NCI-H1436 treated with DMSO at 0.1 percent for 48 hours (cell line): ENCODE measurements at regions not wholly inside any gene's neighbourhood (a gene's known extent, or its start where the extent isn't known, plus 50 kb on each side); places are given as distances from the start of the nearest gene placed in this dataset.

Source experiments
- DNase-seq: peaks from one replicate; lab custom pipeline; 2025; lab: John Stamatoyannopoulos, UW

- DNase-seq, result no peak
These were observed 66.4 kb upstream of the GALNT2 start for GRCh38 chr1:230000493-230001184.

- DNase-seq, result no peak
These were observed 64.8 kb upstream of the GALNT2 start for GRCh38 chr1:230002164-230002803.

GRCh38 chr1:230003409-230003808 is 63.6 kb upstream of the GALNT2 start:
- no peak for DNase-seq

DNA sequence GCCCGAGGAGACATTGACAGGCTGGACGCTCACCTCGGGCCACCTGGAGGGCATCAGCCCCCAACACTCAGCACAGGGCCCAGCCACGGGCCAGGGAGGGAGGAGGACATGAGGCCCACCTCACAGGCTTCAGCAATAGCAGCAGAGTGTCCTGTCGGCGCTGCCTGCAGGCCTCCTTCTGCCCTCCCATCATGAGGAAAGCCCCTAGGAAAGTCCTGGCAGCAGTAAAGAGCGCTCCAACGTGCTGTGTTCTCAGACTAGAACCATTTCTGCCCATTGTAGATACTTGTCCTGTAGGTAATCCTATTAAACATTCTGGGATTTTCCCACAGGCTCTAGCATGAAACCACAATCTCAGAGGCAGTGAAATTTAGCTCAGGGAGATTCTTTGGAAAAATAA is 62.0 kb upstream of the GALNT2 start:
- no peak for DNase-seq

- no peak for DNase-seq
These were observed 58.3 kb upstream of the GALNT2 start for GRCh38 chr1:230008721-230009120.

DNA sequence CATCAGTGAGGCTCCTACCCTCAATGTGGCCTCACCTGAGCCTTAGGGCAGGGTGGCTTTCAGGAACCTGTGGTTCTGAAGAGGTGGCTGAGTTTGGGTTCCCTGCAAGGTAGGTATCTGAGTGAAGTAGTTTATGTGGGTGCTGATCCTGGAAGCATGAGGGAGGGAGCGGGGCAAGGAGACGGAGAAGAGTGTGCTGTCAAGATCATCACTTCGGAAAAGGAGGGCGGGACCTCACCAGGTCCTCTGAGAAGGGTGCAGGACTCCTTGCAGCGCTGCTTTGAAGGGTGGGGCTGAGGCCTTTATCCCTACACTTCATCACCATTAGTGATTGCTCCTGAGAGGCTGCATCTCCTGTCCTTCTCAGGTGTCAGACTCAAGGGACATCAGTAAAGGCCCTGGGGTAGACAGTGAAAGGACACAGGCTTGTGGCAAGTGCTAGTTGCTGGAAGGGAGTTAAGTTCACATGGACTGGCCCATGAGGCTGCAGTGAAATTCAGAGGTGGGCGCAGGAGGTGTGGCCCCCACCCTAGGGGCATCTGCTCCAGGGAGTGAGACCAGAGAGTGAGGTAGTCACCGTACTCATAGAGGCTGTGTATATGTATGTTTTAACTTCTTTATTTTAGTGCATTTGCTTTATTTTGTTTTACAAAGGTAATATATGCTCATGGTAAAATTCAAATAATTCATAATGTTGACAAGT is 57.3 kb upstream of the GALNT2 start:
- no peak for DNase-seq

DNA sequence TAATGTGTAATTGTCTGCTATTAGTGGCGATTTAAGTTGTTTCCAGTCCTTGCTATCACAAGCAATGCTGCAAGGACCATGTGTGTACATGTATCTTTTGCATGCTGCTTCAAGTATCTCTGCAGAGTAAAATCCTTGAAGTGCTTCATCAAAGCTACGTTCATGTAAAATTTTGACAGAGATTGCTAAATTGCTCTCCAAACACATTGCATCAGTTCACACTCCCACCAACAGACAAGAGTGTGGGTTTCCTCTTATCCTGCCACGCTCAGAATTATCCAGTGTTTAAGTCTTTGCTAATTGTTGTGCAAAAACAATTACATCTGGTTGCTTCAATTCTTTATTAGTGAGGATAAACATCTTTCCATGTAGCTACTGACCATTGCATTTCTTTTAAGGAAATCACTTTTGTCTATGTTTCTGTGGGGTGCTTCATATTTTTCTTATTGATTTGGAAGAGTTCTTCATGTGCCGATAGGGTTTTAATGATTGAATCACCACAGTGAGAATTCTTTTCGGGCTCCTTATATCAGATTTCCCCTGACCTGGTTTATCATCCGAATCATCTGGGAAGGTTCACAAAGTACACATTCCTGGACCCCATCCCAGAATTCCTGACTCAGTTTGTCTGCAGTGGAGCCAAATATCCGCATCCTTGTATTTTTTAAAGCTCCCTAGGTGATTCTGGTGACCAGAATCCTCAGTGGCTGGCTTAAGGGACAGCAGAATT is 56.3 kb upstream of the GALNT2 start:
- DNase-seq, result no peak

GRCh38 chr1:230011333-230012092 is 55.5 kb upstream of the GALNT2 start:
- no peak for DNase-seq

GRCh38 chr1:230012093-230012393 is 55.0 kb upstream of the GALNT2 start:
- no peak for DNase-seq

DNA sequence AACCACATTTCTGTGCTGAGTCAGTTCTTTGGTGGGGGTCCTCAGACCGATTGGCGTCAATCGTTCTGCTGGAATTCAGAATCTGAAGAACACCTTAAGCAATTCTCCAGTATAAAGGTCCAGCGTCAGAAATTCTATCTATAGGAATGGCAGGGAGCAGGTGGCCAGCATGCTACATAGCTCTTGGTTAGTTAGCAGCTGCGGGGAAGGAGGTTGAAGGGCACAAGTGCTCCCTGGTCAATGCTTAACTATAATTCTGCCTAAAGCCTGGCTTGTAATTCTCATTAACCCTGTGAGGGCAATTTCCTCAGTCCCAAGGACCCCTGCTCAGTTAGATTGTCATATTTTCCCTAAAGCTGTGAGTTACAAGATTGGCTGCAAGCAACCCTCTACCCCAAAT is 54.3 kb upstream of the GALNT2 start:
- DNase-seq, result no peak

DNA sequence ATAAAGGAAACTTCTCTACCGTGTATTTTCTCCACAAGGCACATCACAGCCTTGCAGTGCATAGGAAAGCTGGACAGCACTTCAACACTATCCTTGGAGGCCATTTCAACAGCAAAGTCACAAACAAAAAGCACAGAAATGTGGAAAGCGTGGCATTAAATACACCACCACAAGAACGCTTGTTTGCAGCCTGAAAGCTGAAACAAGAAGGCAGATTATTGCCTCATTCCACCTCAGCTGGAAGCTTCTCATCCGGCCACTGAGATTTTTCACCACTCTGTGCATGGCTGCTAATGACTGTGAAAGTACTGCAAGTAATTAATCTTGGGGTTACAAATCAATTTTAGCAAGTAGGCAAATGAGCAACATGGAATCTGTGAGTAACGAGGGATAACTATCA is 50.9 kb upstream of the GALNT2 start:
- no peak for DNase-seq
